ENCODE measurements at regions not wholly inside any gene's neighbourhood (a gene's known extent, or its start where the extent isn't known, plus 50 kb on each side); places are given as distances from the start of the nearest gene placed in this dataset.

GRCh38 chrX:131778269-131779218, 234.7 kb downstream of the OR13H1 start:
- Mint-ChIP-seq H3K36me3 (ENCODE audit: low read depth) (peaks cover 5% of the 10 kb centered on the region; the same call in 1 of the 2 replicates), H3K27ac (no peak overlapping the region), H3K4me1 (ENCODE audit: low read depth) (peaks cover 9% of the 10 kb centered on the region; the same call in 1 of the 2 replicates), H3K27me3 (ENCODE audit: insufficient read depth) (no peaks in the 10 kb centered on the region), H3K9me3 (no peaks in the 10 kb centered on the region), H3K4me3 (no peak overlapping the region)
- DNase-seq = no peak
- TF ChIP-seq, protein P1, sequence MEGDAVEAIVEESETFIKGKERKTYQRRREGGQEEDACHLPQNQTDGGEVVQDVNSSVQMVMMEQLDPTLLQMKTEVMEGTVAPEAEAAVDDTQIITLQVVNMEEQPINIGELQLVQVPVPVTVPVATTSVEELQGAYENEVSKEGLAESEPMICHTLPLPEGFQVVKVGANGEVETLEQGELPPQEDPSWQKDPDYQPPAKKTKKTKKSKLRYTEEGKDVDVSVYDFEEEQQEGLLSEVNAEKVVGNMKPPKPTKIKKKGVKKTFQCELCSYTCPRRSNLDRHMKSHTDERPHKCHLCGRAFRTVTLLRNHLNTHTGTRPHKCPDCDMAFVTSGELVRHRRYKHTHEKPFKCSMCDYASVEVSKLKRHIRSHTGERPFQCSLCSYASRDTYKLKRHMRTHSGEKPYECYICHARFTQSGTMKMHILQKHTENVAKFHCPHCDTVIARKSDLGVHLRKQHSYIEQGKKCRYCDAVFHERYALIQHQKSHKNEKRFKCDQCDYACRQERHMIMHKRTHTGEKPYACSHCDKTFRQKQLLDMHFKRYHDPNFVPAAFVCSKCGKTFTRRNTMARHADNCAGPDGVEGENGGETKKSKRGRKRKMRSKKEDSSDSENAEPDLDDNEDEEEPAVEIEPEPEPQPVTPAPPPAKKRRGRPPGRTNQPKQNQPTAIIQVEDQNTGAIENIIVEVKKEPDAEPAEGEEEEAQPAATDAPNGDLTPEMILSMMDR (IDR thresholded peaks at IDR 0.05) = no peak

- no peaks in the 10 kb centered on the region; the same call in 1 of the 2 replicates for H3K36me3 Mint-ChIP-seq (ENCODE audit: low read depth)
- H3K4me3 Mint-ChIP-seq = no peak overlapping the region
- no peaks in the 10 kb centered on the region for H3K9me3 Mint-ChIP-seq
Measured at GRCh38 chrX:131779306-131779705, 235.4 kb downstream of the OR13H1 start.

GRCh38 chrX:131779741-131780140, 235.9 kb downstream of the OR13H1 start:
- H3K4me1 Mint-ChIP-seq (ENCODE audit: low read depth) = peaks cover 16% of the 10 kb centered on the region; the same call in 1 of the 2 replicates
- H3K36me3 Mint-ChIP-seq (ENCODE audit: low read depth) = no peaks in the 10 kb centered on the region; the same call in 1 of the 2 replicates
- TF ChIP-seq, protein P1 (IDR thresholded peaks at IDR 0.05) = no peak
- H3K4me3 Mint-ChIP-seq = no peak overlapping the region
- no peak for DNase-seq
- no peak overlapping the region for H3K27ac Mint-ChIP-seq
- no peaks in the 10 kb centered on the region for H3K9me3 Mint-ChIP-seq
- H3K27me3 Mint-ChIP-seq (ENCODE audit: insufficient read depth) = no peaks in the 10 kb centered on the region

More at GRCh38 chrX:131779306-131779705, 235.4 kb downstream of the OR13H1 start:
- TF ChIP-seq, protein P1 (IDR thresholded peaks at IDR 0.05) = no peak
- peaks cover 16% of the 10 kb centered on the region; the same call in 1 of the 2 replicates for H3K4me1 Mint-ChIP-seq (ENCODE audit: low read depth)
- H3K27ac Mint-ChIP-seq = no peak overlapping the region
- no peaks in the 10 kb centered on the region for H3K27me3 Mint-ChIP-seq (ENCODE audit: insufficient read depth)
- DNase-seq = no peak

DNA sequence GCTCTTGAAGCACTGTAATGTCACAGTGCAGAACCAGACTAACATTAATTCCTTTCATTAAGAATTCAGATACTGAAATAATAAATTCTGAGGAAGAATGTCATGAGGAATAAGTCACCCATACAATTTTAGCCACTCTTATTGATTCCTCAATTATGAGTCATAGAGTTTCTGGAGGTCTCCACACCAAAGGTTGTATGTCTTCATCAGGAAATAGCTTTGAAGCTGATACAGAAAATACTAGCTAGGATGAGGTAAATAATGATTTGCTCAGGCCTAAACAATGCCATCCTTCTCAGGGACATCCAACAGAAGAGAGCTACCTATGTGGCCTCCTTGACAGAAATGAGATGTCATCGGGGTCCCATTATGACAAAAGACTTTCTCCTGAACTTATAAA, 238.8 kb downstream of the OR13H1 start:
- TF ChIP-seq, protein P1 (IDR thresholded peaks at IDR 0.05) = no peak
- Mint-ChIP-seq H3K4me1 (ENCODE audit: low read depth) (peaks cover 16% of the 10 kb centered on the region; the same call in 1 of the 2 replicates), H3K36me3 (ENCODE audit: low read depth) (no peaks in the 10 kb centered on the region; the same call in 1 of the 2 replicates), H3K27me3 (ENCODE audit: insufficient read depth) (no peaks in the 10 kb centered on the region), H3K27ac (no peak overlapping the region; the same call in 1 of the 2 replicates), H3K4me3 (no peak overlapping the region), H3K9me3 (no peaks in the 10 kb centered on the region; the same call in 1 of the 2 replicates)
- no peak for DNase-seq

DNA sequence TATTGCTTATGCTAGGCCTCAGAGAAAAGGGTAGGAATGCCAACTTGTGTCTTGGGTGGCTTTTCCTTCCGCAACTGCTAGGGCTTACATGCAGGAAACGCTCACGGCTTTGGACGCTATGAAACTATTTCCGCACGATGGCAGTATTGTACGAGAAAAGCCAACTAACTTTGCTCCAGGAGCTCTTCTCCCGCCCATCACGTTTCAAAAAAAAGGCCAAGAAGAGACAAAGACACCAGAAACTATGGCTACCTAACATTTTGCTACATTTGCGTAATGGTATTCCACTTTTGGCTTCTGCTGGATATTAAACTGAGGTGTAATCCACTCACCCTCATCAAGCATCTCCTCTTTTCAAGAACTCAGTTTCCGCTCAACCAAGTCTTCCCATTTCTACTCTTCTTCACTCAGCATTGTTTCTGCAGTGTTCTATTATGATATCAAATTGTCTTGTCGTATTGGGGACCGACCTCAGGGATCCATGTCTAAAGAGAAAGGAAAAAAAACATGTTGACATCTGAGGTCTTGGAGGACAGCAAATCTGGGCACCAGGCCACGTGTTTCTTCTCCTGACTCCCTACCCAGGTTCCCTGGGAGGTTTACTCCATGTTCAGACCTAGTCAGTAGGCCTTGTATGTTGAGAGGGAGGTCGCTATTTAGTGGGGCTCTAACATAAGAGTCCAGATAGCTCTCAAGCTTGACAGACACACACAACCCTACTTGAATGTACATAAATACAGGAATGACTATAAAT, 239.4 kb upstream of the STK26 start:
- Mint-ChIP-seq H3K27ac (peak overlapping the region; percentile 64; the same call in 1 of the 2 replicates), H3K9me3 (no peaks in the 10 kb centered on the region; the same call in 1 of the 2 replicates), H3K36me3 (ENCODE audit: low read depth) (no peaks in the 10 kb centered on the region; the same call in 1 of the 2 replicates), H3K27me3 (ENCODE audit: insufficient read depth) (no peaks in the 10 kb centered on the region), H3K4me3 (no peak overlapping the region), H3K4me1 (ENCODE audit: low read depth) (peaks cover 23% of the 10 kb centered on the region; the same call in 1 of the 2 replicates)
- TF ChIP-seq, protein P1 (IDR thresholded peaks at IDR 0.05) = no peak
- no peak for DNase-seq
